K562 (cell line): ENCODE measurements at regions not wholly inside any gene's neighbourhood (a gene's known extent, or its start where the extent isn't known, plus 50 kb on each side); places are given as distances from the start of the nearest gene placed in this dataset.

Experiments
- ATAC-seq: fragments of 200-7000 bp; cut with Tn5 transposase; 3 replicates; pipeline ENCODE4 v1.9.1; 2020; ENCODE audit warnings: moderate library complexity
- BruUV-seq: library from RNA; stranded (reverse); fragments of 400-500 nt; replicated peaks from 2 replicates; lab custom pipeline; 2021; lab: Mats Ljungman, UMichigan
- CTCF ChIA-PET: fragments of 300-600 bp; formaldehyde crosslinking; extraction: SDS; loops from one replicate; lab custom pipeline; 2021; ENCODE audit warnings: low intra/inter-chr PET ratio; lab: Yijun Ruan, JAX
- POLR2A ChIA-PET: fragments of 300-600, 350-650 bp; sonication (Branson Sonifier 250); formaldehyde crosslinking; extraction: SDS; loops from one replicate; lab custom pipeline; 2021; ENCODE audit warnings: antibody characterized with exemption, inconsistent platforms; lab: Yijun Ruan, JAX
- DNase-seq, 4 experiments: peaks; one replicate each; pipeline versions ENCODE4 v3.0.0 to v3.0.0-alpha.2; 2011 to 2018; ENCODE audit warnings: low spot score in 3 of 4, mixed read lengths in 3 of 4; ENCODE audit errors: extremely low read depth in 1 of 4
- FAIRE-seq: peaks from 2 replicates; lab custom pipeline; 2011; peaks lifted over from hg19 to GRCh38; lab: Jason Lieb, UNC
- H2AFZ ChIP-seq: 2 replicates; pipeline ENCODE4 v1.6.0; 2011; ENCODE audit warnings: low read depth, low read length, control low read depth, inconsistent platforms
- H3K27ac ChIP-seq: fragments of 200-600 bp; 3 replicates; pipeline ENCODE4 v1.8.0; 2011; ENCODE audit warnings: low read depth, mild to moderate bottlenecking, control low read depth, inconsistent platforms, low read length, moderate library complexity, mixed read lengths; ENCODE audit errors: extremely low read depth
- H3K27me3 ChIP-seq, 2 experiments: fragments of 300-600 bp in 1 of 2; 2 replicates in 1 of 2; 3 replicates in 1 of 2; pipeline versions ENCODE4 v1.6.0 to v1.8.0; 2011; ENCODE audit warnings: inconsistent platforms in 2 of 2, low read length in 2 of 2, mild to moderate bottlenecking in 1 of 2, mixed read lengths in 1 of 2, moderate library complexity in 1 of 2; ENCODE audit not compliant: control insufficient read depth in 2 of 2, insufficient read depth in 2 of 2
- H3K36me3 ChIP-seq: fragments of 300-600 bp; 3 replicates; pipeline ENCODE4 v1.8.0; 2011; ENCODE audit warnings: mild to moderate bottlenecking, low read length, inconsistent platforms; ENCODE audit not compliant: control insufficient read depth, insufficient read depth
- H3K4me1 ChIP-seq, 2 experiments: fragments of 200-600 bp in 1 of 2; replicated peaks in 1 of 2; 2 replicates in 1 of 2; 3 replicates in 1 of 2; pipeline versions ENCODE4 v1.5.1 to v1.8.0; 2011; ENCODE audit warnings: inconsistent platforms in 2 of 2, low read length in 2 of 2, mild to moderate bottlenecking in 1 of 2, mixed read lengths in 1 of 2, moderate library complexity in 1 of 2; ENCODE audit not compliant: control insufficient read depth in 2 of 2, insufficient read depth in 2 of 2
- H3K4me2 ChIP-seq: 2 replicates; pipeline ENCODE4 v1.6.1; 2011; ENCODE audit warnings: low read length, control low read depth, inconsistent platforms, mixed read lengths; ENCODE audit not compliant: insufficient read depth
- H3K4me3 ChIP-seq: fragments of 200-600 bp; sonication (generic), shearing (Covaris generic); 2 replicates; pipeline ENCODE4 v1.5.1; 2016; ENCODE audit warnings: control low read depth, inconsistent platforms
- H3K79me2 ChIP-seq: fragments of 200-600 bp; 3 replicates; pipeline ENCODE4 v1.8.0; 2011; ENCODE audit warnings: low read length, inconsistent platforms; ENCODE audit not compliant: control insufficient read depth, insufficient read depth
- H3K9ac ChIP-seq, 2 experiments: 2 replicates each; pipeline versions ENCODE4 v1.6.0 to v1.6.1; 2011; ENCODE audit warnings: low read depth in 2 of 2, low read length in 2 of 2, control low read depth in 1 of 2, inconsistent platforms in 1 of 2, mild to moderate bottlenecking in 1 of 2, mixed read lengths in 1 of 2; ENCODE audit not compliant: insufficient read depth in 1 of 2
- H3K9me1 ChIP-seq: one replicate; pipeline ENCODE4 v1.6.0; 2011; ENCODE audit warnings: inconsistent platforms, mild to moderate bottlenecking, low read length, moderate library complexity; ENCODE audit not compliant: control insufficient read depth, insufficient read depth
- H3K9me3 ChIP-seq: replicated peaks from 2 replicates; pipeline ENCODE4 v1.5.1; 2011; ENCODE audit warnings: low read depth, low read length, inconsistent platforms; ENCODE audit not compliant: control insufficient read depth, insufficient read depth
- H4K20me1 ChIP-seq: replicated peaks from 2 replicates; pipeline ENCODE4 v1.6.1; 2011; ENCODE audit warnings: low read length, inconsistent platforms, mixed read lengths; ENCODE audit not compliant: control insufficient read depth, insufficient read depth
- ARID2 ChIP-seq: fragments of 450-650 bp; IDR thresholded peaks from 2 replicates; pipeline ENCODE4 v1.6.1; 2017; ENCODE audit warnings: antibody characterized with exemption, mild to moderate bottlenecking
- CHD7 ChIP-seq: fragments of 200-600 bp; sonication (generic); IDR thresholded peaks from one replicate; pipeline ENCODE4 v1.6.1; 2012; ENCODE audit warnings: mild to moderate bottlenecking, low read depth, low read length, inconsistent platforms
- GABPA ChIP-seq: fragments of 200-800 bp; sonication (Bioruptor generic); conservative IDR thresholded peaks from 2 replicates; pipeline ENCODE4 v1.6.1; 2016; ENCODE audit warnings: low read depth, missing genetic modification characterization, missing compliant biosample characterization
- HMGXB4 ChIP-seq: sonication (generic); formaldehyde crosslinking; IDR thresholded peaks from 2 replicates; pipeline ENCODE4 v1.8.1; 2023; ENCODE audit warnings: mild to moderate bottlenecking, missing genetic modification reagents
- TFE3 ChIP-seq: fragments of 450-650 bp; formaldehyde crosslinking; IDR thresholded peaks from 2 replicates; pipeline ENCODE4 v1.4.0; 2020; ENCODE audit warnings: mild to moderate bottlenecking, mixed read lengths
- USF1 ChIP-seq: sonication (generic); formaldehyde crosslinking; IDR thresholded peaks from 2 replicates; pipeline ENCODE4 v1.9.0; 2022; ENCODE audit warnings: mild to moderate bottlenecking, missing genetic modification reagents
- whole genome bisulfite sequencing: fragments of 100-300 bp; shearing (Covaris generic); methylation state at CpG from one replicate; pipeline ENCODE4 v1.1.6; 2016; ENCODE audit warnings: low coverage, mixed read lengths; ENCODE audit not compliant: insufficient coverage; ENCODE audit errors: missing lambda C conversion rate; 5-methylcytosine and 5-hydroxymethylcytosine counted together
- in situ Hi-C: fragments of 300-500 bp; cut with MboI; formaldehyde crosslinking; loops from 4 replicates; pipeline ENCODE4 v1.15.0; 2018; ENCODE audit warnings: inconsistent platforms, mixed read lengths
- intact Hi-C: fragments of 100-400 bp; cut with micrococcal nuclease; formaldehyde crosslinking; loops from 2 replicates; pipeline ENCODE4 v1.14.2; 2022

GRCh38 chr7:142377567-142377966 lies 119.7 kb upstream of the PRSS58 start:
- Histone ChIP-seq H3K79me2 (no peaks in the 10 kb centered on the region), H3K4me2 (no peak overlapping the region), H3K9me1 (no peaks in the 10 kb centered on the region), H3K27ac (no peak overlapping the region), H3K4me3 (no peak overlapping the region), H3K9ac (no peak overlapping the region), H3K9me3 (no peaks in the 10 kb centered on the region), H2AFZ (no peak overlapping the region), H4K20me1 (no peaks in the 10 kb centered on the region), H3K27me3 (peaks cover 0 to 7% of the 10 kb centered on the region in 2 experiments; a peak in 1 of 5 replicates), H3K4me1 (no peaks in the 10 kb centered on the region), H3K36me3 (no peaks in the 10 kb centered on the region)
- in situ Hi-C loops = no loop called here
- intact Hi-C loops = no loop called here
- POLR2A ChIA-PET = no interaction called here
- CTCF ChIA-PET = no interaction called here
- DNase-seq (no peak), FAIRE-seq (no peak), ATAC-seq (no peak)
- 4% methylated on average over 2 of the region's 2 CpGs for WGBS
- no TSS peak for BruUV-seq
- TF ChIP-seq TFE3 (CRISPR knock-in tag) = peak; percentile 51
- no peak for TF ChIP-seq HMGXB4 (CRISPR knock-in tag)
- TF ChIP-seq CHD7 = no peak
- no peak for TF ChIP-seq ARID2
- no peak for TF ChIP-seq USF1 (CRISPR knock-in tag)
- TF ChIP-seq GABPA (tag) = no peak
